KOPT-K1 (cell line): ENCODE measurements at regions not wholly inside any gene's neighbourhood (a gene's known extent, or its start where the extent isn't known, plus 50 kb on each side); places are given as distances from the start of the nearest gene placed in this dataset.
"Not testable (repeated sequence)": the region's sequence is repeated elsewhere in the genome, so short reads cannot be mapped to it uniquely, and the experiment has no call there.

ENCODE experiments used
- H3K27ac ChIP-seq: fragments of 200-600 bp; sonication (generic); 2 replicates; pipeline ENCODE4 v1.5.1; 2016; ENCODE audit warnings: antibody characterized with exemption, mild to moderate bottlenecking, low read depth, low read length; ENCODE audit not compliant: poor library complexity, severe bottlenecking
- H3K36me3 ChIP-seq: fragments of 200-600 bp; sonication (generic); 2 replicates; pipeline ENCODE4 v1.5.1; 2017; ENCODE audit warnings: antibody characterized with exemption, mild to moderate bottlenecking, low read length, moderate library complexity; ENCODE audit not compliant: insufficient read depth
- H3K9me3 ChIP-seq: fragments of 200-600 bp; sonication (generic); 2 replicates; pipeline ENCODE4 v1.5.1; 2017; ENCODE audit warnings: antibody characterized with exemption, low read length, mild to moderate bottlenecking; ENCODE audit not compliant: insufficient read depth, poor library complexity, severe bottlenecking

DNA sequence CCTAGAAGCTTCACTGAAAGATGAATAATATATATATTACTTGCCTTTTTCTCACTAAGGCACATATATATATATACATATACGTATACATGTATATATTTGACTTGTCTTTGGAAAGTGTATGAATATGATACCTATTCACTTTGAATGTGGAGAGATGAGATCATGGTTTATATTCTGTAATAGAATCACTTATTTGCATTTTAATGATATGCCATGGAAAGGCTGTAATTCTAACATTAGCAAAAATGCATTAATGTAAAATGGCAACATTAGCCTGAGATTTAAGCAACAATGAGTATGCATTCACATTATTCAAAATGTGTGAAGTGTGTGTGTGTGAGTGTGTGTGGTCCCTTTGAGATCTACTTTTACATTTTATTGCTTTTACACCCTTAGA is 54.5 kb upstream of the PRKD1 start:
- H3K36me3 ChIP-seq: no peaks in the 10 kb centered on the region
- no peaks in the 10 kb centered on the region for H3K9me3 ChIP-seq
- no peak overlapping the region for H3K27ac ChIP-seq

DNA sequence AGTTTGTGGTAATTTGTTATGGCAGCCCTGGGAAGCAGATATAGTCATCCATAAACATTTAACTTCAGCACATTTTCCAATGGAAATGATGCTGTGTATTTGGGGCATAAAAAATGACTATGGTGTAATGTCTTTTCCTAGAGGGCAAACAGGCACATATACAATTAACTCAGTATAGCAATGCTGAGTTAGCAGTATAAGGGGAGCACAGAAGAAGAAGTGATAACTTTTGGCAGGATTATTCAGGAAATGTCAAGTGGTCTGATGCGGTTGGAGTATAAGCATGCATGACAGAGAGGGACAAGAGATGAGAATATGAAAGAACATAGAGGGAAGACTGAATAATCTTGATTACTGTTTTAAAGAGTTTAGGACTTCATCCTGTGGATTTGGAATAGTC is 55.3 kb upstream of the PRKD1 start:
- no peak overlapping the region for H3K27ac ChIP-seq

GRCh38 chr14:29990344-29990857 is 62.8 kb upstream of the PRKD1 start:
- not testable (repeated sequence) for H3K36me3 ChIP-seq, H3K27ac ChIP-seq, H3K9me3 ChIP-seq

More for the DNA sequence above, 55.3 kb upstream of the PRKD1 start:
- no peaks in the 10 kb centered on the region for H3K36me3 ChIP-seq
- H3K9me3 ChIP-seq: no peaks in the 10 kb centered on the region

GRCh38 chr14:29990993-29991392 is 63.3 kb upstream of the PRKD1 start:
- Histone ChIP-seq H3K36me3 (no peaks in the 10 kb centered on the region), H3K9me3 (no peaks in the 10 kb centered on the region), H3K27ac (no peak overlapping the region)

DNA sequence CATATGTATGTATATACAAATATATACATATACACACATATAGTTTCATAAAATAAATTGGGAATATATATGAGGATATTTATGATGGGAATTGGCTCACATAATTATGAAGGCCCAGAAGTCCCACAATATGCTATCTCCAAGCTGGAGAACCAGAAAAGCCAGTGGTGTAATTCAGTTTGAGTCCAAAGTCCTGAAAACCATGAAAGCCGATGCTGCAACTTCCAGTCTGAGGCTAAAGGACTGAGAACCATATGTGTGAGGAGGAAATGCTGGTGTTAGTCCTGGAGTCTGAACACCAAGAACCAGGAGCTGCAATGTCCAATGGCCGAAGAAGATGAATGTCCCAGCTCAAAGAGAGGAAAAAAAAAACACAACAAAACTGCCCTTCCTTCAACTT is 65.5 kb upstream of the PRKD1 start:
- Histone ChIP-seq H3K9me3 (no peaks in the 10 kb centered on the region), H3K36me3 (no peaks in the 10 kb centered on the region)

GRCh38 chr14:29999013-29999539 is 71.4 kb upstream of the PRKD1 start:
- Histone ChIP-seq H3K9me3 (no peaks in the 10 kb centered on the region), H3K36me3 (no peaks in the 10 kb centered on the region), H3K27ac (no peak overlapping the region)

More for the DNA sequence above, 65.5 kb upstream of the PRKD1 start:
- H3K27ac ChIP-seq: no peak overlapping the region

- Histone ChIP-seq H3K36me3 (no peaks in the 10 kb centered on the region), H3K9me3 (no peaks in the 10 kb centered on the region), H3K27ac (no peak overlapping the region)
Measured at GRCh38 chr14:30002859-30003258, 75.2 kb upstream of the PRKD1 start.

DNA sequence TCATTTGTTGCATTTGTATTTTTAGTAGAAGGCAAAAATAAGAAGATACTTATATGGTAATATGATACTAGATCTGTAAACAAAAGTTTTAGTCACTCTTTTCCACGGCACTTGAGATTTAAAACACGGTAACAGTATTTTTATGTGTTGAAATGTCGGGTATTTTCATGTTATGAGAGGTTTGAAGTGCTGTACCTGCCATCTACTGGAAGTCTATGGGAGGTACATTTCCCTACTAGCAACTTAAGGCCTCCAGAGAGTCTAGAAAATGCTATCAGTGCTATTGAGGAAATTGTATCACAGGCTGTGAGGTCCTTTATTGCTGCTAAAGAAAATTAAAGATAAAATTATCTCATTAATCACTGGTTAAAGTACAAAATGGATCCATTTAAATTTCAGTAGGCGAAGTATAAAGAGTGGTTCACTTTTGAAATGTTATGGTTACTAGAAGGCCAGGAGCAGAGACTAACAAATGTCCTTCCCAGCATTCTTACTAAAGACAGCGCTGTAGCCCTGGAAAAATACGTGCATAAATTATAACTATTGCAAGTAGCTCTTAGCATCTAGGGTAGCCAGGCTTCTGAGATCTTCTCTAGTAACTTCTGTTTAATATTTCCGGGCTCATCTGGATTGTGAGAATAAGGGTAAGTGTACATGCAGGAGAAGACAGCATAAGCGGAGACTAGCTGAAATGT is 77.6 kb upstream of the PRKD1 start:
- no peaks in the 10 kb centered on the region for H3K9me3 ChIP-seq
- H3K36me3 ChIP-seq: no peaks in the 10 kb centered on the region
- no peak overlapping the region for H3K27ac ChIP-seq

DNA sequence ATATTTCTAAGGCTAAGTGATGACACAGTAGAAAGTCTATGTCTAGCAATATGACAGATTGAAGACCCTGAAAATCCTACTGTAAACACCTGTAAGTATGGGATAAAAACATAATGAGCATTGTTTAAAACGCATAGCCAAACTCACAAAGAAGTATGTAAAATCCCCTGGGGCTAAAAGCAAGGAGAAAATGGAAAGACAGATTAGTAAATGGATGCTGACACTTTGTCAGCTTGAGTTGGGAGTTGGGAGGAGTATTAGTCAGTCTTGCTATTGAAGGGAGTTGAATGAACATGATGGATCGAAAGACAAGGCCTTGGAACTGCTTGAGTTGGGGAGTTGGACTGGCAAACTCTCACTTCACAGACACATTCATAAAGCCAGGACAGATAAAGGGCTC is 79.0 kb upstream of the PRKD1 start:
- no peak overlapping the region for H3K27ac ChIP-seq

DNA sequence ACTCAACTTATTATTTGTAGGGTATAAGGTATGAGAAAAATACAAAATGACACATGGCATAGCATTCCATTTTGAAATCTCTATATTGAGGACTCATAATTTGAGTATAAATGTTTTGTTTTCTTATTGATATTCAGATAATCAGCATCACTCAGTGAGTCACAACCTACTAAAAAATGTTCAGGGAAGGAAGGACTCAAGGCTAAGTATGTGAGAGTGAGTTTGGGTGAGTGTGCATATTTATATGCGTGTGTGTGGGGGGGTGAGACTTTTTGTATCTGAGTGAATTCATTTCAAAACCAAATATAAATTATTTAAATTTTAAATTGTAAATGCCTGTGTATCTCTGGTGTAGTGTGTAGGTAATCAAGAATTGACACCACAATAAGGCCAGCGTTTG is 87.8 kb upstream of the PRKD1 start:
- no peaks in the 10 kb centered on the region for H3K36me3 ChIP-seq
- no peaks in the 10 kb centered on the region for H3K9me3 ChIP-seq
- H3K27ac ChIP-seq: no peak overlapping the region

More for the DNA sequence above, 79.0 kb upstream of the PRKD1 start:
- H3K36me3 ChIP-seq: no peaks in the 10 kb centered on the region
- H3K9me3 ChIP-seq: no peaks in the 10 kb centered on the region

DNA sequence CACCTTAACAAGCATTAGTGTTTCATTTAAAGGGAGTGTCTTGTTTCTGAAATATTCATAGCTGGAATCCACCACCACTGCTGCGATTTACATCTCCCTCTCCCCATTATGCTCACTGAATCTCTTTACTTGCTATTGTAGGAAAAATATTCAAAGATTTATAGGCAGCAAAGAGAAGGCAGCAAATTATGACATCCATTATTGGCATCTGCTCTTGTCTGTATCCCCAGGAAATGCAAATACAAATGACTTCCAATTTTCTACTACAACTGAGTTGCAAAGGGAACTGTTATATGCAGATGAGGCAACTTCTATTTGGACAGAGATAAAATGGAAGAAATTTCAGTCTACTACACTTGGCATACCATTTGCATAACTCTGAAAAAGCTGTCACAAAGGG is 88.4 kb upstream of the PRKD1 start:
- H3K36me3 ChIP-seq: no peaks in the 10 kb centered on the region
- H3K9me3 ChIP-seq: no peaks in the 10 kb centered on the region
- no peak overlapping the region for H3K27ac ChIP-seq

GRCh38 chr14:30017370-30017993 is 89.8 kb upstream of the PRKD1 start:
- no peak overlapping the region for H3K27ac ChIP-seq
- H3K36me3 ChIP-seq: no peaks in the 10 kb centered on the region
- H3K9me3 ChIP-seq: no peaks in the 10 kb centered on the region

DNA sequence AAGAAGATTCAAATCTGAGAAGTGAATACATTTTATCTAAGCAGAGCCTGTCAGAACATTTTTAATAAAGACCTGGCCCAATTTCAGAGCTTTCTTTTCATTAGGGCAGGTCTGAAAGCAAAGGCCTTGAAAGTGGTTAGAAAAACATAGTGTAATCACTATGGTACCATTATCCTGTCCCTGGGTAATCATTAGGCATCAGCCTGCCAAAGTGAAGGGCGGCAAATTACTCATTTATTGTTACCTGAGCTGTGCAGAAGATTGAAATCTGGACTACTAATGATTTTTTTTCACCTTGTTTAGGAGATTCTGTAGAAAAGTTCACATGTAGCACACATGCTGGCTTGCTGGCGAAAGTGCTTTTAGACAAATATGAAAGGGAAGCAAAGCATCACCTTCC is 92.6 kb upstream of the PRKD1 start:
- Histone ChIP-seq H3K27ac (no peak overlapping the region), H3K36me3 (no peaks in the 10 kb centered on the region), H3K9me3 (no peaks in the 10 kb centered on the region)

GRCh38 chr14:30020687-30021086 is 93.0 kb upstream of the PRKD1 start:
- no peak overlapping the region for H3K27ac ChIP-seq
- no peaks in the 10 kb centered on the region for H3K9me3 ChIP-seq
- no peaks in the 10 kb centered on the region for H3K36me3 ChIP-seq

DNA sequence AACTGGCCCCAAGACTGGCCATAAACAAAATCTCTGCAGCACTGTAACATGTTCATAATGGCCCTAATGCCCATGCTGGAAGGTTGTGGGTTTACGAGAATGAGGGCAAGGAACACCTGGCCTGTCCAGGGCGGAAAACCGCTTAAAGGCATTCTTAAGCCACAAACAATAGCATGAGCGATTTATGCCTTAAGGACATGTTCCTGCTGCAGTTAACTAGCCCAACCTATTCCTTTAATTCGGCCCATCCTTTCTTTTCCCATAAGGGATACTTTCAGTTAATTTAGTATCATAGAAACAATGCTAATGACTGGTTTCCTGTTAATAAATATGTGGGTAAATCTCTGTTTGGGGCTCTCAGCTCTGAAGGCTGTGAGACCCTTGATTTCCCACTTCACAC is 95.7 kb upstream of the PRKD1 start:
- H3K9me3 ChIP-seq, H3K27ac ChIP-seq, H3K36me3 ChIP-seq: not testable (repeated sequence)

DNA sequence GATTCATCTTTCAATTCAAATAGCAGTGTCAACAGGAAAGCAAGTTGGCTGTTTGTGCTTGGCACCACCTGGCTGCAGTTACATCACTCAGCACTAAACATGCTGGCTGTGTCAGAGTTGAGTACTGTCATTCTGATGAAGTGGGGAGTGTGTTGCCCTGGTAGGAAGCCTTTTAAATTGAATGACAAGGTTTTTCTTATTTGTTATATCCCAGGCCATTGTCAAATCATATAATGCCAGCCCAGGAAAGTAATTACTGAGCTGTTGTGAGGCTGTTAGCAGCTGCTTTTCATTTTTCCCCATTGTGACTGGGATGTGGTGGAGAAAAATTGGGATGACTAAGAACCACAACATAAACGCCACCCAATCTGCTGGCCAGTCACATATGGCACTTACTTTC is 106.5 kb upstream of the PRKD1 start:
- H3K9me3 ChIP-seq: no peaks in the 10 kb centered on the region
- no peak overlapping the region for H3K27ac ChIP-seq
- no peaks in the 10 kb centered on the region for H3K36me3 ChIP-seq
